Stimulated activated CD4-positive, alpha-beta T cell treated with anti-CD3 and anti-CD28 coated beads, Interleukin-4, amount 100 ng/mL, for 1 hour (primary cell): ENCODE measurements at regions not wholly inside any gene's neighbourhood (a gene's known extent, or its start where the extent isn't known, plus 50 kb on each side); places are given as distances from the start of the nearest gene placed in this dataset.
A peak's percentile ranks its signal among the peaks of the same experiment; 100 is the strongest.
"Not testable (repeated sequence)": the region's sequence is repeated elsewhere in the genome, so short reads cannot be mapped to it uniquely, and the experiment has no call there.

Source experiments
- DNase-seq: peaks from one replicate; pipeline ENCODE4 v3.0.0-alpha.2; 2020

- no peak for DNase-seq
Observed at GRCh38 chr16:13829697-13830299, 90.2 kb upstream of the ERCC4 start.

GRCh38 chr16:13833515-13833914 lies 86.4 kb upstream of the ERCC4 start:
- DNase-seq: no peak

GRCh38 chr16:13835387-13835786 lies 84.6 kb upstream of the ERCC4 start:
- no peak for DNase-seq

- no peak for DNase-seq
Observed at GRCh38 chr16:13835935-13836730, 83.8 kb upstream of the ERCC4 start.

- DNase-seq: no peak
Observed at GRCh38 chr16:13838401-13839190, 81.4 kb upstream of the ERCC4 start.

GRCh38 chr16:13839577-13839976 lies 80.4 kb upstream of the ERCC4 start:
- no peak for DNase-seq

- no peak for DNase-seq
Observed at GRCh38 chr16:13845232-13845631, 74.7 kb upstream of the ERCC4 start.

- DNase-seq: no peak
Observed at GRCh38 chr16:13848795-13849194, 71.2 kb upstream of the ERCC4 start.

GRCh38 chr16:13850173-13850572 lies 69.8 kb upstream of the ERCC4 start:
- not testable (repeated sequence) for DNase-seq

GRCh38 chr16:13852827-13853226 lies 67.1 kb upstream of the ERCC4 start:
- DNase-seq: no peak

GRCh38 chr16:13856398-13856797 lies 63.6 kb upstream of the ERCC4 start:
- DNase-seq: no peak

- DNase-seq: no peak
Observed at GRCh38 chr16:13856811-13857511, 63.0 kb upstream of the ERCC4 start.

- DNase-seq: no peak
Observed at GRCh38 chr16:13858873-13859580, 60.9 kb upstream of the ERCC4 start.

- no peak for DNase-seq
Observed at GRCh38 chr16:13863075-13863765, 56.7 kb upstream of the ERCC4 start.

- no peak for DNase-seq
Observed at GRCh38 chr16:13864689-13865088, 55.3 kb upstream of the ERCC4 start.

- DNase-seq: peak; percentile 29
Observed at GRCh38 chr16:13866073-13866472, 53.9 kb upstream of the ERCC4 start.
